Smooth muscle cell of the brain vasculature (primary cell): ENCODE measurements at regions not wholly inside any gene's neighbourhood (a gene's known extent, or its start where the extent isn't known, plus 50 kb on each side); places are given as distances from the start of the nearest gene placed in this dataset.

Source experiments
- DNase-seq: peaks from one replicate; pipeline ENCODE4 v3.0.0-alpha.2; 2012; ENCODE audit warnings: low read depth, low spot score

DNA sequence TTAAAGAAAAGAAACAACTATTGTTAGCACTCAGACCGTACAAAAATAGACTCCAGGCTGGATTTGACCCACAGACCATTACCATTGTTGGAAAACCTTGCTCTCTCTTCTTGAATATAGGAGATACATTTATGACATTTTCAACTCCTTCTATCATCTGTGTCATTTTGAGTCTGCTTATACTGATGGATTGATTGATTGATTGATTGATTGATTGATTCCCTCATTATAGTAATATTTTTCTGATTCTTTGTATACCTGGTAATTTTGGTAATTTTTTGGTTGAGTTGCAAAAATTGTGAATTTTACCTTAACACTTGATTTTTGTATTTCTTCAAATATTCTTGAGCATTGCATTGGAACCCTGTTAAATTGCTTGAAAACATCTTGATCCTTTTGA, 114.2 kb upstream of the KLHL29 start:
- no peak for DNase-seq

DNA sequence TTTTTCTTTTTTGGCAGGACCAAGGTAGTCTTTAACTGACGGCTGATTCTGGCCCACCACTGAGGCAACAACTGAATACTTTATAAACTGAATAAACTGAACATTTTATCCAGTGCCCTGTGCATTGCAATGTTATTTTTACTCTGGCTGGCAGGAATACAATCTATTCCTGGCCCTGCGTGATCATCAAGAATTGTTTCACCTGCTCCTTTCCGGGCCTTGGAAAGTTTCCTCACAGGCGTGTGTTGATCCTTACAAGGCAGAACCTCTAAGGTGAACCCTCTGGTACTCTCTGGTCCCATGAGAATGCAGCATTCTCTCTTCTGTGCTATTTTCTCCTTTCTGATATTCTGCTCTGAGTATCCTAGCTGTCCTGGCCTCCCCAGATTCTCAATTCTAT, 113.7 kb upstream of the KLHL29 start:
- DNase-seq = no peak

DNA sequence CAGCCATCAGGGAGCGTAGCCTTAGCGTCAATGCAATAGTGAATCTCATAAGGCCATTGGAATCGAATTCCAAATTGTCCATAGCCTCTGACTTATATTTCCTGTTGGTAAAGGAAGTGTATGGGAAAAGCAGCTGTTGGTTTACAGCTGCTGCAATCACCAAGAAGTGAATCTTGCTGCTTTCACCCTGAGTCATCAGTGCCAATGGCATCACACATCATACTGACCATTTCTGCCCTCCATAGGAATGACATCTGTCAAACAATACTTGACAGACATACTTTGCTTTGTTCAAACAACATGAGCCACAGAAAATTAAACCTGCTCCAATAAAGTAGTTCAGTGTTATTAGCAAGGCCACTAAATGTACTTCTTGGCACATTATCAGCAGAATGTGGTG, 111.2 kb upstream of the KLHL29 start:
- DNase-seq = no peak

DNA sequence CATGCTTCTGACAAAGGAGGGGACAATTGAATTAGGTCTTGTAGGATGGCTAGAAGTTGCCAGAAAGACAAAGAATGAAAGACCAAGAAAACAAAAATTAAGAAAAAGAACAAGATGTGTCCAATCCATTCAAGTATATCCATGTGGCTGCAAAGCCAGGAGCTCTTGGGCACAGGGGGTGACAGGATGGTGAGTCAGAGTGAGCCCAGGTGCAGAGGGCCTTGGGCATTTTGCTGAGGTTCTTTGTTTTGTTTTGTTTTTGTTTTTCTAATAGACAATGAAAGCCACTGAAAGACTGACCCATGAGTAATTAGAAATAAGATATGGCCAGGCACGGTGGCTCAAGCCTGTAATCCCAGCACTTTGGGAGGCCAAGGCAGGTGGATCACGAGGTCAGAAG, 104.6 kb upstream of the KLHL29 start:
- DNase-seq = no peak

DNA sequence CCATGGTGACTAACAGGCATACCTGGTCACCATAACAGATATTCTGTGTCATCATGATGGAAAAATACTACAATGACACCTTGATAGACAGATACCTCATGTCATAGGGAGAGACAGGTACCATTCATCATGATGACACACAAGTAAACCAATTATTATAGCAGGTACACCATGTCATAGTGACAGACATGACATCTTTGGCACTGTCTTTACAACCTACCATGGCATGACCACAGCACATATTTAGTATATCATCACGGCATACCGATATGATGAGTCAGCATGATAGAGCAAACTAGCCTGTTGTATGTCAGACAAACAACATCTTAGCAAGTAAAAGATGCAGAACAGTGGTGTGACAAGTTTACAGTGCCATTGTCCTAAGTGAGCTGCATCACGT, 101.3 kb upstream of the KLHL29 start:
- DNase-seq = no peak

DNA sequence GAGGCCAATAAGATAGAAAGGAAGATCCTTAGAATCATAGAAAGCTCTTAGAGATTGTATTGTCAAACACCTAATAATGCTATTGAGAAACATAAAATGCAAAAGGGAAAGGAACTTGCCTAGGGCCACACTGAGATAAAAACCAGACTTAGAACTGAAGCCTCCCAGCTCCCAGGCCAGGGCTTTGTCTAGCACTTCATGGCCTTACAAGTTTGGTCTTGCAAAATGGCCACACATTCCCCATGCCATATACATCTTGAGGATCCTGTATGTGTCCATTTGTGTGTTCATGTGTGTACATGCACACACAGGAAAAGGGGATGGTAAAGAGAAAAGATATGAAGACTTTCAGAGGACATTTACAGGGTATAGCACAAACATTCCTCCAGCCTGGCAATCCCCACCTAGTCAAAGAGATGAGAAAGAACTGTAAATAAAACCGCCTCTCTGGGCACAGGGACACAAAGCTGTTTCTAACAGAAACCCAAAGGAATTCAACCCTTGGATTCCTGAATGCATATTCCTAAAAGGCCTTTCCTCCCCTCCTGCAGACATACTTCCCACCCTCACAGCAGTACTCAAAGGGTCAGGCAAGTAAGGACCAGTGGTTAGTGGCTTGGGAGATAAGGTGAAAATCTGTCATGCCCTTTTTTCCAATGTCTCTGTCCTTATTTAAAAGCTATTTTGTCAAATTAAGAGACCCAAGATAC, 99.7 kb upstream of the KLHL29 start:
- DNase-seq = no peak

DNA sequence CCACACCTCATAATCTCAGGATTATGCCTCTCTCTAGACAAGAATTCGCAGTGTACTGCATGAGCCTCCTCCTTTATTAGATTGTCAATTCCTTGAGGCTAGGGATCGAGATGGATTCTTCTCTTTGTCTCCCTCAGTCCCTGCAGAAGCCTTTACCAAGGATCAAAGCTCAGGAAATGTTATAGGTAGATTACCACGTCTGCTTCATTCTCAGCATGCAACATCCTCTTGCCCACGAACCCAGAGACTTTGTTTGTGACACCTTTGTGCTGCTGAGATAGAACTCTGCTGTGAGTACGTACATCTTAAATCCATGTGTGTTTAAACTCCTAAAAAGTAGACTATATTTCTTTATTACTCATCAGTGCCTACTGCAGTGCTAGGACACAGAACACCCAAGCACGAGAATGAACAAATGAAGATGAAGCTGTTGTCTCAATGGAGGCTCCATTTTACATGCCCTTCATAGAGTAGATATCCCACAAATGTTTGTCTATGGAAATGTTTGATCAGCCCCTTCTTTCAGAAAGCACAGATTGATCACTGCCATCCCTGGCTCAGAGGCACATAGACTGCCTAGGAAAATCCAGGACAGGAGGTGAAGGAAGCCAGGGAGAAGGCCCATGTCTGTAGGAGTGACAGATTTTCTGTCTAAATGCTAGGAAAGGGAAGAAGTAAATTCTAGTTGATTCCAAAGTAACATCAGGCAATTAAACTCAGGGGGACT, 98.8 kb upstream of the KLHL29 start:
- DNase-seq = no peak

DNA sequence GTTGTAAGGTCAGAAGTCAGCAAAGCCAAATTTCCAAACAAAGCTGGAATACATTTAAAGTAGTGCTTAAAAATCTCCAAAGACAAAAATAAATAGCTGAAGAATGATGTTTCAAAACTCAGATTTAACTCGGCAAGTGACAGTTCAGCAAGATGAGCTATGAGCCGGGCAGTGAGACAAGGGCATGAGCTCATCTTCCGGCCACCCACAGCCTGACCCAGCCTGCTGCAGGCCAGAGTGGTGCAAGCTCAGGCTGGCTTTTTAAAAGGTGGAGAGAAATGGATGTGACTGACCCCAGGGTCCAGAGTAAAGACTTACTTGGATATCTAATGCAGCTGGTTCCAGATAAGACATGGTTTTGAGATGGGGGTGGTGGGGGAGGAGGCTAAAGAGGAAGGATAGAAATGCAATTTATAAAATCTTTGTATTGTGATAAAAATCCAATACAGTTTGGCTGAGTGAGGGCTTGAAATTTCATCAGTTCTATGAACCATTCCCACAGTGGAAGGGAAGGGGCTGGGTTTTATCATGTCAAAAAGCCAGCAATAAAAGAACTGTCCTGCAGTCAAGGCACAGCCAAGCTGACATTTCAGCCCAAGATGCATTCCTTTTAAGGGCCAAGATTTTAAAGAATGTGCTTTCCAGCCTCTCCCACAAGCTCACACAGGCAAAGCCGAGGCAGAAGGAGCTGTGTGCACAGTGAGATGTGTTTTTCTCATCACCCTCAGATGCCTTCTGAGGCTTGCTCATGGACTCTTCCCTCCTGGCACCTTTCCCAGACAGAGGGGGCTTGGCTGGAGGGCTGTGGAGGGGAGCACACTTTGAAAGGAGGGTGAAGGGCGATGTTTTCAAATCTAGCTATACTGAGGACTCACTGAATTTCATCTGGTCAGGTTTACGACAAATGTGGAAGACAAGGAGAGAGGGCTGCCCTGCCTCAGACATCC, 97.9 kb upstream of the KLHL29 start:
- peak; percentile 10 for DNase-seq

DNA sequence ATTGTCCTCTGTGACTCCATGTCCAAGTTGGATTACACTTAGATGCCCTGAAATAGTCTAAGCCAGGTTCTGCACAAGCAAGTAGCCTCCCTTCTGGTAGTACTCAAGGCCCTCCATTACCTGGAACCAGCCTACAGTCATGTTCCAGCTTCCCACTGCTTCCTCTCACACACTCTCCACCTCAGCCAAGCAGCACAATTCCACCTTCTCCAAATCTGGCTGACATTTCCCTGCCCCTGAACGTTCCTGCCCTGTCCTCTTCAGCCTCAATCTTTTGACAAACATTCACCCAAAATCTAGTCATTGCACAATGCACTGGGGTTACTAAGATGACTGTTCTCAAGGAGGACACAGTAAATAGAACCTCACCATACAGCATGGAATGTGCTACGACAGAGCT, 95.3 kb upstream of the KLHL29 start:
- DNase-seq = no peak

DNA sequence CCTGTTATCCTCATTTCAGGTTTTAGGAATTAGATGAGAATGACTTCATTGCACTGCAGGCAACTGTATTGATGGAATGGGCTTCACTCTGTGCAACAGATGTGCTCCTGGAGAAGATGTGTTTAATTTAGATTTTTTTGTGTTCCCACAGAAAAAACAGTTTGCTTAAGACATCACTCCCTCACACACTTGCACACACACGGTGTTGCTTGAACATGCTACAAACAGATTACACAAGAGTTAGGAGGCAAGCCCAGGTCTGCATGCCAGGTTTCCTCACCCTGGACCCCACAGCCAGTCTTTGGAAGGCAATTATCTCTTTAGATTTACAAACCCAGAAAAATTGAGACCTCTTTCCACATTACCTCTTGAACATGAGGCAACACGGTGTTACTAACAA, 93.7 kb upstream of the KLHL29 start:
- no peak for DNase-seq

DNA sequence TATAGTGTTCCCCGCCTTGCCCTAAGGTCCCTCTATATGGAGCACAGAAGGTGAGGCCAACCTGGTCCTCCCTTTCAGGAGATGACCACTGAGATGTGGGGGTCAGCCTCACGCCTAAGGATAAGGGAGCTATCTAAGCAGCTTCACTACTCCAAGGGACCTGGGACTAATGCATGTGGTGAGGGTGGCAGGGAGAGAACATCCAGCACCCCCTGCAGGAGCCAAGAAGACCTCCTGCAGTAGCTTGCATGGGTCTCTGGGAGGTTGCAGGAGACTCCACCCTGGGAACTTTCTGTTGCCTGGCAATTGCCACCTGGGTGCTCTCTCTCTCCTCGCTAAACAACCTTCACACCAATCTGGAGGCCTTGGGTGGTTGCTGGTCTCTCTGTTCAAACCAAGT, 93.0 kb upstream of the KLHL29 start:
- DNase-seq = no peak

DNA sequence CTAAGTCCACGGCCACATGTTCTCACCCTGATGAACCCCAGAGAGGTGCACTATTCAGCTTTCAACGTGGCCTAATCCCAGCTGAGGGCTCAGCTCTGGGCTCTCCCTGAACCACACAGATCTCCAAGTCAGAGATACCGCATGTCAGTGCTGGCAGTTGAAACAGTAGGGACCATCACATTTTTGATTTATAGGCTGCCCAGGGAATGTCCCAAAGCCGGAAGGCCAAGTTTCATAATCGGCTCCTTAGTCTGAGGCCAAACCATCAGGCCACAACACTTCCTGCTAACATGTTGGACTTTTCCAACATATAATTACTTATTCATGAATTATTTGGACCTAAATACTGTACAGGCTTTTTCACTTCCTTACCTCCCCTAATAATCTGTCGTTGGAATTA, 91.9 kb upstream of the KLHL29 start:
- DNase-seq = no peak

DNA sequence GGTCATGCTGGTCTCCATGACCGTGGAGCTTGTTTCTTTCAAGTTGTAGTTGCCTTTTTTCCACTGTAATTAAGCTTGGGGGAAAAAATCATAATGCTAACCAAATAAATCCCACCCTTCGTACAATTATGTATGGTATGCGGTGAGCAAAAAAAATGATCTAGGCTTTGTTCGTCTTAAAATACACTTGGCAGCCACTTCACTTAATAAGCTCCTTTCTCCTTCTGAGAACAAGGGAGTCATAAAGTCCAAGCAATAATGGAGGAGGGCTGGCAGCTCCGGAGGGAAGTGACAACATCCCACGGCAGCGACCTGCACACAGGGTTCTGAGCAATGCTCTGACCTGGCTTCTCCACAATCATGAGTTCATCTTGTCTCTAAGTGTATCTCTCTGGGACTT, 91.2 kb upstream of the KLHL29 start:
- no peak for DNase-seq

DNA sequence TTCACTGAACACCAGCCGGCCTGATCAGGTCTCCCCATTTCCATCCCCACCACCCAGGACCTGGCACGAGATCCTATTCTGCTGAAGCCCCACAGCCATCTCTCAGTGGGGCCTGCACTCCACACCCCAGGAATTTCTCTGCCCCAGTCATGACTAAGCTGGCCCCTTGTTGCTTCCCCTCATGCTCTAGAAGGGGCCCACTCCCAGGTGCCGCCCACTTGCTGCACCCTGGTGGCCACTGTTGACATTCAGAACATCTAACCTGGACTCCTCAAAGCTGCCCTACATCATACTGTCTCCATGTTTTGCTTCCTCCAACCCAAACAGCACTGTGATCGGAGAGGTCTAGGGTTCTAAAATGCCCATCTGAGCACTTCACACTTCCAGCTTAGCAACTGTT, 90.7 kb upstream of the KLHL29 start:
- no peak for DNase-seq

DNA sequence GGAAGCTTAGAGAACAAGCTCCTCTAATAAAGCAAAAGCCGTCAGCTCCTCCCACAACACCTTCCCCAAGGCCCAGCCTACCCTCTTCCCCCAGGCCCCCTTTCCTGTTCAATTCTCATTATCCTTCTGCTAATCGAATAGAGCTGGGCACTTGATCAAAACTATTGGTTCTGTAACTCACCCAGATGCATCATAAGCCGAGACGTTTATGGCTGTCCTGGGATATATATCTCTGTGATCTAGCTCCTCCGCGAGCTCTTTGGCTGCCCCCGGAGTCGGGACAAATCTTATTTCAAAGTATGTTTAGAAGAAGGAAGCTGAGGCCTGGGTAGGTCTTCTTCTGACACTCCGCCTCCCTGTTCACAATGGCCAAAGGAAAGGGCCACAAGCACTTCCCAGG, 88.3 kb upstream of the KLHL29 start:
- DNase-seq = no peak

DNA sequence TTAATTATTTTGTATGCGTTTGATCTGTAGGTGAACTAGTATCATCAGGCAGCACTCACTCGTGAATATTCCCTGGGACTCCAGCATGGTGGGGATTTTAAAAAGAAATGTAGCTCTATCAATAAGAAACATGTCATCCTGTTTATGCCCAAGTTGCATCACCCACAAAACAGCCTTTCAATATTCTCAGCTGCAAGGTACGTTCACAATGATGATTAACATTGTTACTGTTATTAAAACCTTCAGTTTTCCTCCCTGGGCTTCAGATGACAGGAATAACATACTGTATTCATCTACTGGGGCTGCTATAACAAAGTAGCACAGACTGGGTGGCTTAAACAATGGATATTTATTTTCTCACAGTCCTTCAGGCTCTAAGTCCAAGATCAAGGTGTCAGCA, 87.9 kb upstream of the KLHL29 start:
- DNase-seq = no peak

DNA sequence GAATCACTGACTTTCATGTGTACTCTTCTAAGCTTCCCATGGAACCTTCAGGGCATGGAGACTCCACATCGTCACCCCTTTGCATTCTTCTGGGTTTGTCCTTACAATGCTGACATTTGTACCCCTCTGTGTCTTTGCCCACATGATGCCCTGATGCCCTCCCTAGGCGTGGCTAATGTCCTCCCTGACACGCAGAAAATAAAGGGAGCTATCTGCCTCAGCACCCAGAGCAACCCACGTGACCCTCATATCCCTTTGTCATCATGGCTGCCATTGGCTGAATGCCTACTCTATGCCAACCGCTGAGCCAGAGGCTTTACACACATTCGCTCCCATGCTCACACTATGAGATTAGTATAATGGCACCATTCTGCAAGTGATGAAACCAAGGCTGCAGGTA, 86.4 kb upstream of the KLHL29 start:
- no peak for DNase-seq

DNA sequence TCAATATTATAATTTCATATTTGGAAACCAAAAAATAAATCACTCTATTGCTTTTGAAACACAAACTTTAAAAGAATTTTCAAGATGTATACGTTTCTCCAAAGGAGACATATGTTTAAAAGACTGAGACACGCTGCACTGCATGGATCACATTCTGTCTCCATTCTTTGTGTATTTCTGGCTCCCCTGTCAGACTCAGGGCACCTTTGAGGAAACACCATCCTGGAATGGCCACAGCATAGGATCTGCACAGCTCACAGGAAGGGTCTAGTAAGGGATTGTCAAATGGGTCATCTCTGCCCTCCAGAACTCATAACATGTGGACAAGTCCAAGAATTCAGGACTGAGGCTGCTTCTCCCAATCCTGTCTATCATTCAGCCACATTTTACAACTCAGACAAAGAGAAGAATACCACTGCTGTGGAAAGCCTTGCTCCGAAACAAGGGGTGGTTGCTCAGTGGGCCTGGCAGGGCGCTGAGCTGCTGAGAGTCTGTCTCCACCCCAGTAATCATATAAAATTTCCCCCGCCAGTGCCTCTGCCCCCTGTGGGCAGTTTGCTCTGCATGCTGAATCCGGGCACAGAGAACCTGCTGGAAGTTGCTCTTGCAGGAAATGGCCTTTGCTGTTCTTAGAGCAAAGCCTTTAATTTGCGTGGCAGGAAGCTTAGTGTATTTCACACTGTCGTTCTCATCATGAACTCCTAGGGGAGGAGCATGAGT, 85.3 kb upstream of the KLHL29 start:
- DNase-seq = no peak

DNA sequence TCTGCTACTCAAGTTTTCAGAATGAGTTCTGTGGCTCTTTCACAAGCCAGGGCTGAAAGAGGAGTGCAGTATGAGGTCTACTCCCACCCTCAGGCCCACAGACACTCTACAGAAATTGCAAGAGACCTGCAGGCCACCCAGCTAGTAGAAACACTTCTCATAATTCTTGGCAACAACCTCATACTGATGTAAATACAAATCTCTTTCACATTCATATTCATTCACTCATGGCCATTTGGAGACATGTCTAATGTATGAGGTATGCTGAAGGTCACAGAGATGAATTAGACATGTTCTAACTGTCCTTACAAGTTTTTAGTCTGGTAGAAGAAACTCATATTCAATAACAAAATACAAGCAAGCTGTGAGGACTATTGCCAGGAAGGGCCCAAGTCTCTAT, 83.8 kb upstream of the KLHL29 start:
- no peak for DNase-seq

DNA sequence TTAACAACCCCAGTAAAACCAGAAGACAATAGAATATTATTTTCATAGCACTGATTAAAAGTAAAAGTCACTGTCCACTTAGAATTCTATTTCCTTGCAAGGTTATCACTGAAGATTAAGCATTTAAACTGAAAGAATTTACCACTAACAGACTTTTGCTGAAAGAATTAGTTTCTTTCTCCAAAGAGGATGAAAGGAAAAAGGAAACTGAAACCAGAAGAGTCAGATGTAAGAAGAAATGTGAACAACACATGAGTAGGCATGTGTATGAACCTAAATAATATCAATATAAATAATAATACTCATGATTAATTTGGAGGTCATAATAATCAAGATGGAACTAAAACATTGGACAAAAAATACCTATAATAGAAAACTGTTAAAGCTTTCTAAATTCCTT, 82.4 kb upstream of the KLHL29 start:
- no peak for DNase-seq

DNA sequence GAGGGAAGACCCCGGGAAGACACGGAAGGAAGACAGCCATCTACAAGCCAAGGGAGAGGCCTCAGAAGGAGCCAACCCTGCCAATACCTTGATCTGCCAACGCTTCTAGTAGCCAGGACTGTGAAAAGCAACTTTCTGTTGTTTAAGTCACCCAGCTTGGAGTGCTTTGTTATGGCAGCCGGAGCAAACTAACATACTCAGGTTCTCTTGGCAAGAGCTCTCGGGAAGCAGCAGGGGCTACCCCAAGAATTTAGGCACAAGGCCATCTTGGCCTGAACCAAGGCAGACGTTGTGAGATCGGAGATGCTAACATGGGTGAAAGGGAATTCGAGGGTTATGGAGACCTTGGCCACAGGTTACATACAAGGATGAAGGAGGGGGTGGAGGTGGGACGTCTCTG, 78.6 kb upstream of the KLHL29 start:
- DNase-seq = no peak

DNA sequence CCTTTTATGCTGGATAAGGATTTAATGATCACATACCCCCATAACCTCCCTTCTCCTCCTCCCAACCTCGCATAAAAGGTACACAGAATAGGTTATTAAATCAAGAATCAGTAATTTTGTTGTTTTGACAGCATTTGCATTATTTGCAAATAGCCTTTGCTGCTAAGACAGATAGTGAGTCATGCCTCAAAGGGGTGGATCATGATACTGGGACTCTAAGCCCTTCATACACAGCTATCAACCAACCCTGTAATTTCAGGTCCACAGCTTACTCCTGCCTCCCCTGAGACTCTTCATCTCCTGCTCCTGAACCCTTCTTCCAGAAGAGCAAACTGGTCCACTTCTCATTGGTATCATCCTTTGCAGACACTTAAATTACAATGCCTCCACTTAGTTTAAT, 73.8 kb upstream of the KLHL29 start:
- DNase-seq = no peak
